GM21423 (cell line): ENCODE measurements at regions not wholly inside any gene's neighbourhood (a gene's known extent, or its start where the extent isn't known, plus 50 kb on each side); places are given as distances from the start of the nearest gene placed in this dataset.
A peak's percentile ranks its signal among the peaks of the same experiment; 100 is the strongest.
"Not testable (repeated sequence)": the region's sequence is repeated elsewhere in the genome, so short reads cannot be mapped to it uniquely, and the experiment has no call there.

Source experiments
- ATAC-seq: cut with Tn5 transposase; IDR thresholded peaks from one replicate; pipeline ENCODE4 v1.9.1; 2021; ENCODE audit warnings: mild to moderate bottlenecking, moderate library complexity; ENCODE audit not compliant: unreplicated experiment

DNA sequence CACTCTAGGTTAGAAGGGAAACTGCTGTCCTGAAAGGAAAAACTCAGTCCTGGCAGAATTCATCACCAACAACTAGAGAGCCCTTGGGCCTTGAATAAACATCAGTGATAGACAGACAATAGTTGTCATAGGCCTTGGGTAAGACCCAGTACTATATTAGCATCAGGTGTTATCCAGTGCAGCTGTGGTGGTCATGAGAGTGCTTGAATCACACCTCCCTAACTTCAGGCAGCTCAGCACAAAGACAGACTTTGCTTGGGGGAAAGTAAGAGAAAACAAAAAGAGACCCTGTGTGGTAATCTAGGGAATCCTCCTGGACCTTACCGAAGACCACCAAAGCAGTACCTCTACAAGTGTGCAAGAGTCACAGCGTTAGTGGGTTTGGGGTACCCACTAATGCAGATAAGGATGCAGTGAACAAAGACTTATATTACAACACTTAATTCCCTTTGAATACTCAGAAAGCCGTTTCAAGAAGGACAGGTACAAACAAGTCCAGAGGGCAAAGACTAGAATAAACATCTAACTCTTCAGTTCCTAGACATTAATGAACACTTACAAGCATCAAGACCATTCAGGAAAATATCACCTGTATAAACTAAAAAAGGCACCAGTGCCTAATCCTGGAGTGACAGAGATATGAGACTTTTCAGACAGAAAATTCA, 332.3 kb upstream of the EPHA3 start:
- no peak for ATAC-seq

DNA sequence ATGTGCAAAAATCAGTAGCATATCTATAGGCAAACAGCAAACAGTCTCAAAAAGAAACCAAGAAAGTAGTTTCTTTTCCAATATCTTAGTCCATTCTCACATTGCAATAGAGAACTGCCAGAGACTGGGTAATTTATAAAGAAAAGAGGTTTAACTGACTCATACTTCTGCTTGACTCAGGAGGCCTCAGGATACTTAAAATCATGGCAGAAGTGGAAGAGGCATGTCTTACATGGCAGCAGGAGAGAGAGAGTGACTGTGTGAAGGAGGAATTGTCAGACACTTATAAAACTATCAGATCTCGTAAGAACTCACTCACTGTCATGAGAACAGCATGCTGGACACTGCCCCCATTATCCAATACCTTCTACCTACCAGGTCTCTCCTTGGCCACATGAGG, 327.9 kb upstream of the EPHA3 start:
- ATAC-seq: no peak

GRCh38 chr3:88784925-88785324, 322.5 kb upstream of the EPHA3 start:
- ATAC-seq: no peak

GRCh38 chr3:88785841-88786240, 321.6 kb upstream of the EPHA3 start:
- ATAC-seq: no peak

- ATAC-seq: no peak
These were observed 311.9 kb upstream of the EPHA3 start for GRCh38 chr3:88795503-88795902.

- ATAC-seq: no peak
These were observed 299.8 kb upstream of the EPHA3 start for GRCh38 chr3:88807491-88808105.

DNA sequence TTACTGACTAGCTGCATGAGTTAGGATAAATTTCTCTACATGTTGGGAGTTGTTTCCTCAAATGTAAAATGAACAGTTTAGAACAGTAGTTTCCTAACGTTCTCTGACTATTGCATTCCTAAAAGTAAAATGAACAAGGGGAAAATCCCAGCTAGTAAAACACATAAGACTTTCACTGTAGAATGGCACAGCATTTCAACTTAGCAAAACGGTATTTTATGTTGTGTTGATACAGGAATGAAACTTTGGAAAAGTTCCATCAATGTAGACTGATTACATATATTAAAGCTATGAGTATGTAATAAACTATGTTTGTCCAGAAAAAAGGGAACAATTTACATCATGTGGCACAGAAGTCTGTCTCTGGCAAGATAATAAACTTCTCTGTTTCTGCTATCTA, 297.4 kb upstream of the EPHA3 start:
- ATAC-seq: no peak

GRCh38 chr3:88810455-88810854, 297.0 kb upstream of the EPHA3 start:
- ATAC-seq: no peak

GRCh38 chr3:88811096-88811495, 296.3 kb upstream of the EPHA3 start:
- no peak for ATAC-seq

- ATAC-seq: no peak
These were observed 294.8 kb upstream of the EPHA3 start for GRCh38 chr3:88812576-88812975.

DNA sequence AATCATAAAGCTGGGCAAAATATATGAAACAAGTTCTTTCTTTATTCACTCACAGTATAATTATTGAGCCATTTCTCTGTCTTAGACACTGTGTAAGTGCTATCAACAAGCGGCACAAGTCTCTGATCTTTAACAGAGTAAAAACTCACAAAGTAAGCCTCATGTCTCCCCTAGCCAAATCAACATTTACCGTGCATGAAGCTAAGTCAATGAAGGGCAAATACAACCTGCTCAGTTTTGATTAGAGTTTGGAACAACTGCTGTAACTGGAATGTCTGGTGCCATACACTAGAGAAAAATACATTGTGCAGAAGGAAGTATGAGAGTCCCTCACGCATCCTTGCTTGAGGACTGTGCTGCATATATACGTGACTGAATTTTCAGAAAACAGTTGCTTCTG, 291.0 kb upstream of the EPHA3 start:
- no peak for ATAC-seq

- ATAC-seq: no peak
These were observed 282.5 kb upstream of the EPHA3 start for GRCh38 chr3:88824666-88825564.

DNA sequence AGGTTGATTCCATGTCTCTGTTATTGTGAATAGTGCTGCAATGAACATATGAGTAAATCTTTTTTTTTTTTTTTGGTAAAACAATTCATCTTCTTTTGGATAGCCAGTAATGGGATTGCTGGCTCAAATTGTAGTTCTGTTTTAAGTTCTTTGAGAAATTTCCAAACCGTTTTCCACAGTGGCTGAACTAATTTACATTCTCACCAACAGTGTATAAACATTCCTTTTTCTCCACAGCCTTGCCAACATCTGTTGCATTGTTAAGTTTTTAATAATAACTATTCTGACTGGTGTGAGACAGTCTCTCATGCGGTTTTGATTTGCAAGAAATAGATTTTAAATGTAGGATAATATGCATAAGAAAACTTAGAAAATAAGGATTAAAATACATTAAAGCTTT, 279.0 kb upstream of the EPHA3 start:
- no peak for ATAC-seq

DNA sequence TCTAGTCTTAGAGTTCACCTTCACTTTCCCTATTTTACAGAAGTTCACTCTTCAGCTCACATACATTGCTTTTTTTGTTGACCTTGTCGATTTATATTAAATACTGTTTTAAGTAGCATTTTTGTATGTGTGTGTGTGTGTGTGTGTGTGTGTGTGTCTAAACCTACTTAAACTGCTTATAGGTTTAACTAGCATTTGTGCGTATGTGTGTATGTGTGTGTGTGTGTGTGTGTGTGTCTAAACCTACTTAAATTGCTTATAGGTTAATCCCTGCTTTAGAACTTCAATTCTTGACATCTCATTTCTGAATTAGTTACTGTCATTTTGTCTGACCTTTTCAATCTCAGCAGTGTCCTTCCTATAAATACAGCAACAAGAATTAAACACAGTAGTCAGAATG, 254.8 kb upstream of the EPHA3 start:
- ATAC-seq: no peak

DNA sequence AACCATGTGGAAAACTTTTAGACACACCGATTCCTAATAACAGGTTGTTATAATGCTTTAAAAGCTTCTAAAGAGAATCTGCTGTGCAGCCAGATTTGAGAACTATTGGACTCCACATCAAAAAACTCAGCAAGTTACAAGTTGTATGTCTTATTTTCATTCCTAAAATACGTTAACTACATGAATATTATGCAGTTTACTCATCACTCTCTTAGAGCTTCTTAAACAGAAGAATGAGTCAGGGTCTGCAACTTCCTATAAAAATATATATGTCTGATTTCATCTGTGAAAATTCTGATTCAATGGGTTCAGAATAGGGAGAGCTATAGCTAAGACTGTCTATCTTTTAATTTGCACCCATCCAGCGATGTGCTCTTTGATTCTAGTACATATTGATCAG, 244.2 kb upstream of the EPHA3 start:
- ATAC-seq: no peak

GRCh38 chr3:88876724-88877123, 230.7 kb upstream of the EPHA3 start:
- ATAC-seq: no peak

DNA sequence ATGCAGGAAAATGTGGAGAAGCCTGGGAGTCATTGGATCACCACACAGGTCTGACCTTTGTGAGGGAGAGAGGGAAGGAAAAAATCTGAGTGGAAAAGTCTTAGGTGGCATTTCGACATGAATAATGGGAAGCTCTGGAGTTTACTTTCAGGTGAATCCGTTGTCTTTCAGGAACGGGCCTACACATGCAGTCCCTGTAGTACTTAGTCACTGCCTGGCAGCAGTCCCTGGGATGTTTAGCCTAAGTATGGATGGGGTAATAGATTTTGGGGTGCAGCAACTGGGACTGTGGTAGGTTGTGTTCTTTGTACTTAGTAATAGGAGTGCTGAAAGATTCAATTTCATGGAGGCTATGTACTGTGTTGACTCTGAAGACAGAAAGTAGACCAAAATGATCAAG, 227.5 kb upstream of the EPHA3 start:
- ATAC-seq: no peak

DNA sequence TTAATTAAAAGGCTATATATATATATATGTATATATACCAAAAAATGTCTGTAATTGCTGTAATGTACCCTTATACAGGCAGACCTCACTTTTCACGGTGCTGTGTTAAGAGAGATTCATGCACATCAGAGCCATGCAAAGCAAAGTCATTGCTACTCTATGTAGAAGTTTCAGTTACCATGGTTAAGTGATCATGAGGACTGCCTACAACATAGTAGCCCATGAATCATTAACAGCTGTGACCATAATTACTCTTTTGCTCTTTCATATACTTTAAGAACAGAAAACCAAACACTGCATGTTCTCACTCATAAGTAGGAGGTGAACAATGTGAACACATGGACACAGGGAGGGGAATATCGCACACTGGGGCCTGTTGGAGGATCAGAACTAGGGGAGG, 225.3 kb upstream of the EPHA3 start:
- ATAC-seq: peak; percentile 99

DNA sequence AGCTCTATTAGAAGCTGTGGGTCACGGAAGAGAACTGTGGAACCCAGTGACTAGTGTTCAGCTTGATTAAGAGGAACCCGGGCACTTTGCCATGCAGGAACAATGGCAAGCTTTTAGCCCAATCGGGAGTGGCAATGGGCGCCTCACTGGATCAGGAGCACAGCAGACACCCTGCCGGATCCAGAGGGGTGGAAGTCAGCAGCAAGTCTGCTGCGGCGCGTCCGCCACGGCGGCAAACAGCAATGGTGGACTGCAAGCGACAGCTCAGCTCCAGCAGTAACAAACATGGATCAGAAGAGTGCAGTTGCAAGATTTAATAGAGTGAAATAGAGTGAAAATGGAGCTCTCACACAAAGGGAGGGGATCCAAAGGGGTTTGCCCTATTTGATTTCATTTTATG, 220.8 kb upstream of the EPHA3 start:
- ATAC-seq: not testable (repeated sequence)

DNA sequence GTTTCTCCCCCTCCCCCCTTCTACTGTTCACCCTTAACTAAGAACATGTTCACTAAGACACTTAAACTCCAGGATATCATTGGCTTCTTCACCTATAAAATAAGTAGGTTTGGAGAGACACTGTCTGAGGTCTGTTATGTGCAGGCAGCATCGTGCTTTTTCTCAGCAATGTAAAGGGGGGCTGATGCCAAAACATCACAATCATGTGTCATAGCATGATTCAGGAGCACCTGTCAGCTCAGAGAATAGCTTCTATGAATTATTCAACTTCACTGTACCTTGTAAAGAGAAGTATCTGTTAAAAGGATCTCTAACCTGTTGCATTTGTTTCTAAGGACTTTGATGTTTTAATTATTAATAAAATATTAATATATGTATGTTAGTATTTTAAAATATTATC, 211.4 kb upstream of the EPHA3 start:
- no peak for ATAC-seq

- no peak for ATAC-seq
These were observed 195.0 kb upstream of the EPHA3 start for GRCh38 chr3:88912294-88912877.

DNA sequence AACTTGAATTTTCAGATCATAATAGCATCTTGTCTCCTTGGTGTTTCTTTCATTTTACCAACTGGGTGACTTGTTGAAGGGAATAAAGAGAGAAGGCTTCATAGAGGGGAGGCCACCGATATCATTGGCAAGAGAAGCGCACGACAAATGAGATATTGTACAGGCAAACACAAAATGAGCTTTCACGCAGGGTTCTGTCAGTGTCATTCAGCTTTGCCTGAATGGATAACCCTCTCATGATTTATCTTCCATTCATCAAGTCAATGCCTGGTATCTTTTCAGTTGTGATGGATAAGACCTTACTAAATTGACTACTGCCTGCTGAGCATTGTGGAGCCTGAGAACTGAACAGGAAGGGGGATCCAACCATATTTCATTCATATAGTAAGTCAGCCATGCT, 188.6 kb upstream of the EPHA3 start:
- ATAC-seq: no peak
